Adrenal gland (tissue), 9 donors: ENCODE measurements at regions not wholly inside any gene's neighbourhood (a gene's known extent, or its start where the extent isn't known, plus 50 kb on each side); places are given as distances from the start of the nearest gene placed in this dataset.

Experiments used
- DNase-seq, 7 donors: peaks; one replicate each; pipeline ENCODE4 v3.0.0-alpha.2; 2019 to 2020
- H3K27ac ChIP-seq, 5 donors: fragments of 200-600 bp; sonication (generic) in 4 of 5; 1 replicate in 3 of 5; 2 replicates in 2 of 5; pipeline versions ENCODE4 v1.5.1 to v1.8.0; 2016 to 2020; ENCODE audit warnings: mild to moderate bottlenecking in 1 of 5
- H3K27me3 ChIP-seq: fragments of 200-600 bp; 2 replicates; pipeline ENCODE4 v1.8.0; 2021
- H3K36me3 ChIP-seq, 2 donors: fragments of 200-600 bp; replicated peaks in 1 of 2; 1 replicate in 1 of 2; 2 replicates in 1 of 2; pipeline versions ENCODE4 v1.5.1 to v1.8.0; 2018 to 2022
- H3K4me1 ChIP-seq, 2 donors: fragments of 200-600 bp; replicated peaks in 1 of 2; 1 replicate in 1 of 2; 2 replicates in 1 of 2; pipeline versions ENCODE4 v1.5.1 to v1.8.0; 2018 to 2021
- H3K4me3 ChIP-seq, 4 donors: fragments of 200-600 bp; sonication (generic) in 3 of 4; one replicate each; pipeline ENCODE4 v1.5.1; 2016 to 2018
- H3K9me3 ChIP-seq, 3 donors: fragments of 200-600 bp; sonication (generic) in 1 of 3; replicated peaks in 1 of 3; 1 replicate in 2 of 3; 2 replicates in 1 of 3; pipeline versions ENCODE4 v1.5.1 to v1.8.0; 2016 to 2021
- POLR2A ChIP-seq, 2 donors: fragments of 450-650 bp; IDR thresholded peaks; one replicate each; pipeline ENCODE4 v1.6.1; 2017; ENCODE audit warnings: antibody characterized with exemption in 2 of 2, mild to moderate bottlenecking in 2 of 2, moderate library complexity in 1 of 2
- WGBS, 4 donors: extraction: QIAGEN DNeasy Blood & Tissue Kit in 2 of 4; methylation state at CpG; one replicate each; pipeline versions ENCODE4 v1.1.5 to v1.1.7; 2013 to 2017; 5-methylcytosine and 5-hydroxymethylcytosine counted together
- intact Hi-C, 2 donors: fragments of 100-400 bp; cut with DNase I; formaldehyde crosslinking; loops; one replicate each; pipeline versions ENCODE4 v1.14.1 to v1.15.0; 2022 to 2023
- TF ChIP-seq, protein P1 (sequence below), 6 experiments: fragments of 450-650 bp in 4 of 6; fragments of 200-600 bp in 2 of 6; sonication (generic) in 1 of 6; IDR thresholded peaks; 1 replicate in 5 of 6; 2 replicates in 1 of 6; pipeline versions ENCODE4 v1.5.1 to v1.8.0; 2016 to 2021; ENCODE audit warnings: antibody characterized with exemption in 6 of 6, mild to moderate bottlenecking in 2 of 6, moderate library complexity in 1 of 6
- donor health status: healthy with polysubstance abuse.
- donor health status: Bipolar disorder and iron deficiency.
- donor health status: DM: yes; HTN: yes; CAD: no.
- donor health status: DM: no; HTN: no; CAD: no.
- donor health status: DM: no; HTN: no; CAD: no.

DNA sequence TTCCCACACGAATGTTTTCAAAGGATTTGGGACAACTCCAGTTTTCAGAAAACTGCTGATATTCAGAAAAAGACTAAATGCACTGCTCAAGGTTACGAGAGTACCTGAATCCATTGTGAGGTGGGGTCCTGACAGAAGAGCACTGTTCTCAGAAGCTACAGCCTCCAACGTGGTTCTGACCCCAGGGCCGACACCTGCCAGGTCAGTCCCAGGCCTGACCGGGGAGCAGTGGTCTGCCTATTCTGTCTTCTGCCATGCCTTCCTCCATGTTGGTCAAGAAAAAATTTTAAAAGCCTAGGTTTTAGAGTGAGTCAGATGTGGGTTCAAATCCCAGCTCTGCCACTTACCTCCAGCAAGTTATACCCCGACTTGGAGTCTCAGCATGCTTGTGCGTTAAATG lies 212.3 kb downstream of the BCL11A start:
- H3K9me3 ChIP-seq, result no peaks in the 10 kb centered on the region
- no peak for TF ChIP-seq POLR2A (IDR thresholded peaks at IDR 0.05)
- TF ChIP-seq, protein P1, sequence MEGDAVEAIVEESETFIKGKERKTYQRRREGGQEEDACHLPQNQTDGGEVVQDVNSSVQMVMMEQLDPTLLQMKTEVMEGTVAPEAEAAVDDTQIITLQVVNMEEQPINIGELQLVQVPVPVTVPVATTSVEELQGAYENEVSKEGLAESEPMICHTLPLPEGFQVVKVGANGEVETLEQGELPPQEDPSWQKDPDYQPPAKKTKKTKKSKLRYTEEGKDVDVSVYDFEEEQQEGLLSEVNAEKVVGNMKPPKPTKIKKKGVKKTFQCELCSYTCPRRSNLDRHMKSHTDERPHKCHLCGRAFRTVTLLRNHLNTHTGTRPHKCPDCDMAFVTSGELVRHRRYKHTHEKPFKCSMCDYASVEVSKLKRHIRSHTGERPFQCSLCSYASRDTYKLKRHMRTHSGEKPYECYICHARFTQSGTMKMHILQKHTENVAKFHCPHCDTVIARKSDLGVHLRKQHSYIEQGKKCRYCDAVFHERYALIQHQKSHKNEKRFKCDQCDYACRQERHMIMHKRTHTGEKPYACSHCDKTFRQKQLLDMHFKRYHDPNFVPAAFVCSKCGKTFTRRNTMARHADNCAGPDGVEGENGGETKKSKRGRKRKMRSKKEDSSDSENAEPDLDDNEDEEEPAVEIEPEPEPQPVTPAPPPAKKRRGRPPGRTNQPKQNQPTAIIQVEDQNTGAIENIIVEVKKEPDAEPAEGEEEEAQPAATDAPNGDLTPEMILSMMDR (IDR thresholded peaks at IDR 0.05), result no peak
- H3K4me3 ChIP-seq, result no peak overlapping the region
- DNase-seq, result no peak
- WGBS, 4 donors, result 85 to 92% (median 88%) methylated on average over 5 to 7 of the region's 7 CpGs
- no peaks in the 10 kb centered on the region for H3K36me3 ChIP-seq
- H3K27me3 ChIP-seq, result no peaks in the 10 kb centered on the region
- no peak overlapping the region for H3K27ac ChIP-seq
- no peaks in the 10 kb centered on the region for H3K4me1 ChIP-seq
- intact Hi-C loops, result no loop called here

DNA sequence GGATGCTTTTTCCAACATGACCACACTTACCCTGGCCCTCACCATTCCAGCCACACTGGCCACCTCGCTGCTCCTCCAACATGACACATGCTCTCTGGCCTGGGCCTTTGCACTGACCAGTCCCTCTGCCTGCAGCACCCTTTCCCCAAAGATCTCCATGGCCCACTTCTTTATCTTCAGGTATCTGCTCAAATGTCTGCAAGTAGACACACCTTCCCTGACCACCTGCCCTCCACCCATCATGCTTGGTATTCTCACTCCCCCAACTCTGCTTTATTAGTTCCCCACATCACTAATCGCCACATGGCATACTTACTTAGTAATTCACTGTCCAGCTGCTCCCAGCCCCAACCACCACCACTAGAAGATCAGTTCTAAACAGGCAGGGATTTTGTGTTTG lies 214.2 kb downstream of the BCL11A start:
- WGBS, 4 donors, result 83 to 100% (median 96%) methylated on average over 2 of the region's 2 CpGs
- no peaks in the 10 kb centered on the region for H3K4me1 ChIP-seq
- H3K9me3 ChIP-seq, result no peaks in the 10 kb centered on the region
- no peaks in the 10 kb centered on the region for H3K36me3 ChIP-seq
- no peak overlapping the region for H3K27ac ChIP-seq
- no peak overlapping the region for H3K4me3 ChIP-seq
- TF ChIP-seq, protein P1 (IDR thresholded peaks at IDR 0.05), result no peak
- no peak for TF ChIP-seq POLR2A (IDR thresholded peaks at IDR 0.05)
- no peak for DNase-seq
- intact Hi-C loops, result no loop called here
- no peaks in the 10 kb centered on the region for H3K27me3 ChIP-seq

DNA sequence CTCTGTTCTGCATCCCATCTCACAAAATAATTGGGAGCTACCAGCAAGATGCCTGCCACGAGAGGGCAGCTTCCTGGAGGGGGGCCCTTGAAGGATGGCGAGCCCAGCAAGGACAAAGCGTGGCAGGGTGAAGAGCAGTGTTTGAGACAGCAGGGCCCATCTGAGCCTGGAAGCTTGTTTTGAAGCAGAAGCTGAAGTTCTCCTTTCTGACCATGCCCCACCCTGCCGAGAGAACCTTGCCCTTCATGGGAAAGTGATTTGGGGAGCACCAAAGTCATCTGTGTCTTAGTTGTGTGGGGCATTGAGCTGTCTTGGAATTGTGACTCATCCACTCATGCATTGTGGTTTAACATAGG lies 216.3 kb downstream of the BCL11A start:
- no peak for DNase-seq
- TF ChIP-seq, protein P1 (IDR thresholded peaks at IDR 0.05), result no peak
- TF ChIP-seq POLR2A (IDR thresholded peaks at IDR 0.05), result no peak
- intact Hi-C loops, result no loop called here

DNA sequence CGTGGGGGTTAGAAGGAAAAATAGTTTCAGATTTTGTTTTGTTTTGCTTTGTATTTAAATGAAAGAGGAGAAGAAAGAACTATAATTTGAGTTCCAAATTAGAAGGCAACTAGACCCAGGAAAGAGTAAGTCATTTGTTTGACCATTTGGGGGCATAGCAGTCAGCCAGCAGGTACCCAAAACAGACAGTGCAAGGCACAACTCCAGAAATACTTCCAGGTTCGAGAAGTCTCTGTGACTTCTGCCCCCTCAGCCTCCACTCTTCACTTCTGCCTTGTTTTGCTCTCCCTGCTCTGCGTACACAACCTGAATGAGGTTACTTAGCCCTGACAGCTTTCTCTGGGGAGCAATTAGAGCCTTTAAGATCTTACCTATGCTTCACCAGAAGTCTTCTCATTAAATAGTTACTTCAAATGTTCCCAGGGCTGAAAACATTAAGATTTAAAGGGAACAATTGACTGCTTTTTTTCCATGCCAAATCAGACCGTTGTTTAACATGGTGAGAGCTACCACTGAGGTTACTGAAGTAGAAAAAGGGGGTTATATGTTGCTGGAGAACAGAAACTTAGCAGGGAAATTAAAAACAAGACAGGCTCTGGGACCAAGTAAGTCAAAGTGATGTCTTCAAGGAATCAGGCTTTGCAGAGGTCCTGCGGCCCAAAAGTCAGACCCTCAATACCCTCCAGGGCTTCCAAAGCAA lies 216.9 kb downstream of the BCL11A start:
- no peaks in the 10 kb centered on the region for H3K36me3 ChIP-seq
- no peak for DNase-seq
- no peaks in the 10 kb centered on the region for H3K4me1 ChIP-seq
- H3K27me3 ChIP-seq, result no peaks in the 10 kb centered on the region
- H3K4me3 ChIP-seq, result no peak overlapping the region
- TF ChIP-seq, protein P1 (IDR thresholded peaks at IDR 0.05), result no peak
- intact Hi-C loops, result no loop called here
- H3K9me3 ChIP-seq, result no peaks in the 10 kb centered on the region
- no peak overlapping the region for H3K27ac ChIP-seq
- 74 to 81% (median 78%) methylated on average over 5 of the region's 5 CpGs for WGBS, 4 donors

More for the DNA sequence above, 216.3 kb downstream of the BCL11A start:
- 63 to 70% (median 64%) methylated on average over 4 of the region's 4 CpGs for WGBS, 4 donors
- H3K27ac ChIP-seq, result no peak overlapping the region
- H3K4me1 ChIP-seq, result no peaks in the 10 kb centered on the region
- H3K36me3 ChIP-seq, result no peaks in the 10 kb centered on the region
- no peaks in the 10 kb centered on the region for H3K27me3 ChIP-seq
- H3K9me3 ChIP-seq, result no peaks in the 10 kb centered on the region
- H3K4me3 ChIP-seq, result no peak overlapping the region
